ENCODE measurements at regions not wholly inside any gene's neighbourhood (a gene's known extent, or its start where the extent isn't known, plus 50 kb on each side); places are given as distances from the start of the nearest gene placed in this dataset.
"Not testable (repeated sequence)": the region's sequence is repeated elsewhere in the genome, so short reads cannot be mapped to it uniquely, and the experiment has no call there.

DNA sequence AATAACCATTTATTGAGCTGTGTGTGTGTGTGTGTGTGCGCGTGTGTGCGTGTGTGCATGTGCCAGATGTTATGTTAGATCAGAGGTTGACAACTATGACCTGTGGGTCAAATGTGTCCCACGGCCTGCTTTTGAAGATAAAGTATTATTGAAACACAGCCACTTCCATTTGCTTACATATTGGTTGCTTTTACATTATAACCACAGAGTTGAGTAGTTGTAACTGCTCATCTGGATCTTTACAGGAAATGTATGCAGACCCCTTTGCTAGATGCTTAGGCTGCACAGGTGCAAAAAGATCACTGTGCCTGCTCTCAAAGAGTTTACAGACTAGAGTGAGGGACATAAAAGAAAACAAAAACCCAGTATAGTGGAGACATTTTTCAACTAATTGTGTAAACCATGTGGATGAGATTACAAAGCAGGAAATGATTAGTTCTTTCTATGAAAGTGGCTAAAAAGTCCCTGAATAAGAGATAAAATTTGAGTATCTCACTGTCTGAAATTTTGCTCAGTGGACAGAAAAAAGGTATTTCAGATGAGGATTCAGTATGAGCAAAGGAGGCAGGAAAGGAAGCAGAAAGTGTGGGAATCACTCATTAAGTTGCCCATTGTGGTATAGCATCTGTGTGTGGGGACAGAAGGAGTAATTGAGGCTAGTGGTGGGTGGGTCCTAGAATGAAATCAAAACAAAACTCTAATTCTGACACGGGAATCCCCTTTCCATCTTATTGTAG lies 188.4 kb downstream of the PAH start:
- in situ Hi-C loops (cut with MboI; ENCODE audit: low sequenced_read_pairs), result no loop called here

DNA sequence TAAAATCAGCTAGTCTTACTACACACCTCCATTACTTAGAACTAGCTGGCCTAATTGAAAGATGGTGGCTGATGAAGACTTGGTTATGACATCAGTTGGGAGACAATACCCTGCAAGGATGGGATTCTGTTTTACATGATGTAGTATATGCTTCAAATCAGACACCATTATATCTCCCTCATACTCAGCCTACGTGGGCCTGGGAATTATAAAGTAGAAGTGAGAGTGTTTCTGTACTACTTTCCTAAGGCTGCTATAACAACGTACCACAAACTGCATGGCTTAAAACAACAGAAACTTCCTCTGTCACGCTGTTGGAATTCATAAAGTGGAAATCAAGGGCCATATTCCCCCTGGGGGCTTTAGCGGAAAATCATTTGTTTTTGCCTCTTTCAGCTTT lies 190.4 kb downstream of the PAH start:
- in situ Hi-C loops (cut with MboI; ENCODE audit: low sequenced_read_pairs), result no loop called here

DNA sequence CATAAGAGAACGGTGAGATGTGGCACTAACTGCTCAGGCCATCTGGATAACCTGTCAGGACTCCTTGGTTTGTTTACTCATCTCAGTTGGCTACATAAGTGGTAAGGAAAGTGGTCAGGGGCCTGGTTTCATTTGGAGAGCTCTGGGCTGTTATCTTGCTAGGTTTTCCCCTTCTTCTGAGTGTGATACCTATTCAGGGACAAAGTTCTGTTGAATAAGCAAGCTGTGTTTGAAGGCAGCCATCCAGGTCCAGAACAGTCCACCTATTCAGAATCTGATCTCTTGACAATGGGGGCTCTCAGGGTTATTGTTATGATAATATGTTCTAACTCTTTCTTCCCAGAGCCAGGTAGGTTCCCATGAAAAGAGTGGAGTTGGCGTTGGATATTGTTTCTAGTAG lies 194.9 kb downstream of the PAH start:
- in situ Hi-C loops (cut with MboI; ENCODE audit: low sequenced_read_pairs), result loop anchor here (25.0 kb wide), 1 partner anchor 785 kb away; no protein-coding TSS in a partner anchor

DNA sequence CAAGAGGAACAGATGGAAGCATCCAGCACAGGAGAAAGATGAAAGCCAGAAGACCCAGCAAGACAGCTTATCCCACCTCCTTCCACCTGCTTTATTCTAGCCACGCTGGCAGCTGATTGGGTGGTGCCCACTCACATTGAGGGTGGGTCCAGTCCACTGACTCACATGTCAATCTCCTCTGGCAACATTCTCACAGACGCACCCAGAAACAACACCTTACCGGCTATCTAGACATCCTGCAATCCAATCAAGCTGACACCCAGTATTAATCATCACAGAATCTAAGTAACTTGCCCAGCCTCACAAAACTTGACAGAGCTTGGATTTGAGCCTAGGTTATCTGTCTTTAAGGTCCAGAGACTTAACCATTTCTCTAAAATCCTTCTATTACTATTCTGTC lies 208.9 kb downstream of the PAH start:
- in situ Hi-C loops (cut with MboI; ENCODE audit: low sequenced_read_pairs), result loop anchor here (25.0 kb wide), 1 partner anchor 771 kb away; no protein-coding TSS in a partner anchor

DNA sequence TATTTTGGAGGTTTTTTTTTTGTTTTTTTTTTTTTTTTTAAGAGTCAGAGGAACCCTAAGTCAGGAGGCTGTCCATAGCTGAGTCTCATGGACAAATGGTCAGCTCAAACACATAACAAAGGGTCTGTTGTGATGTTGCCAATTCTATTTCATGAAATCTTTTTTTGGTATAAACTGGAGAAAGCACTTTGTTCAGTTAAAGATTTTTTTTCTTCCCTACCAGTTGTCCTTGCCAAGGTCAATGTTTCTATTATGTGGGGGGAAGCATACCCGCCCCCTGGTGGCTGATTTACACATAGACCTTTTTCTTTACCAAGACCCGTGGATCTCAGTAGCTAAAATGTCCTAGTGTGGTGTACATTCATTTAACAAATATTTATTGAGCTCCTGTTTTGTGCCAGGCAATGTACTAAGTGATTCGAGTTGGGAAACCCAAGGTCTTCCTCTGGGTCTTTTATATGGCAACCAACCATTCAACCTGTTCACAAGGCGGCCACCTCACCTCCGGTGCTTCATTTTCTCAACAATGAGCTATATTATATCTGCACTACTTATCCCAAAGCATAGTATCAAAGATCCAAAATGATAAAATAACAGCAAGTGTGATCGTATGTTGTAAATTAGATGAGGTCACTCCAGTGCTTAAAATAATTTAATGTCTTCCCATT lies 214.5 kb downstream of the PAH start:
- in situ Hi-C loops (cut with MboI; ENCODE audit: low sequenced_read_pairs), result loop anchor here (25.0 kb wide), 1 partner anchor 765 kb away; no protein-coding TSS in a partner anchor

DNA sequence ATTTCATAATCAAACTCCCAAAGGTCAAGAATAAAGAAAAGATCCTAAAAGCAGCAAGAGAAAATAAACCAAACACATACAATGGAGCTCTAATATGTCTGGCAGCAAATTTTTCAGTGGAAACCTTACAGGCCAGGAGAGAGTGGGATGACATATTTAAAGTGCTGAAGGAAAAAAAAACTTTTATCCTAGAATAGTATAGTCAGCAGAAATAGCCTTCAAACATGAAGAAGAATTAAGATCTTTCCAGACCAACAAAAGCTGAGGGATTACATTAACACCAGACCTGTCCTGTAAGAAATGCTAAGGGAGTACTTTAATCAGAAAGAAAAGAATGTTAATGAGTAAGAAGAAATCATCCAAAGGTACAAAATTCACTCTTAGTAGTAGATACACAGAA lies 215.7 kb upstream of the IGF1 start:
- in situ Hi-C loops (cut with MboI; ENCODE audit: low sequenced_read_pairs), result no loop called here

DNA sequence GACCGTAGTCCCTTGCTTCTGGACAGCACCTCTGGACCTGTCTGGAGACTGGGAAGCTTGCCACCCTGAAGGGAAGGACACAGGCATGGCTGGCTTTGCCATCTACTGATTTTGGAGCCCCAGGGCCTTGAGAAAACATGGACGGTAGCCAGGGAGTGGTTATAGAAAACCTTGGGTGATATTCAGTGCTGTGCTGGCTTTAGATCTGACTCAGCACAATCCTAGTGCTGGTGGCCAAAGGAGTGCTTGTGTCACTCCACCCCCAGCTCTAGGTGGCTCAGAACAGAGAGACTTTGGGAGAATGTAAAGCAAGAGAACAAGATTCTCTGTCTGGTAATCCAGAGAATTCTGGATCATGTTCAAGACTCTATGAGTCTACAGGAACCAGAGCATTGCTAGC lies 214.5 kb upstream of the IGF1 start:
- in situ Hi-C loops (cut with MboI; ENCODE audit: low sequenced_read_pairs), result no loop called here

DNA sequence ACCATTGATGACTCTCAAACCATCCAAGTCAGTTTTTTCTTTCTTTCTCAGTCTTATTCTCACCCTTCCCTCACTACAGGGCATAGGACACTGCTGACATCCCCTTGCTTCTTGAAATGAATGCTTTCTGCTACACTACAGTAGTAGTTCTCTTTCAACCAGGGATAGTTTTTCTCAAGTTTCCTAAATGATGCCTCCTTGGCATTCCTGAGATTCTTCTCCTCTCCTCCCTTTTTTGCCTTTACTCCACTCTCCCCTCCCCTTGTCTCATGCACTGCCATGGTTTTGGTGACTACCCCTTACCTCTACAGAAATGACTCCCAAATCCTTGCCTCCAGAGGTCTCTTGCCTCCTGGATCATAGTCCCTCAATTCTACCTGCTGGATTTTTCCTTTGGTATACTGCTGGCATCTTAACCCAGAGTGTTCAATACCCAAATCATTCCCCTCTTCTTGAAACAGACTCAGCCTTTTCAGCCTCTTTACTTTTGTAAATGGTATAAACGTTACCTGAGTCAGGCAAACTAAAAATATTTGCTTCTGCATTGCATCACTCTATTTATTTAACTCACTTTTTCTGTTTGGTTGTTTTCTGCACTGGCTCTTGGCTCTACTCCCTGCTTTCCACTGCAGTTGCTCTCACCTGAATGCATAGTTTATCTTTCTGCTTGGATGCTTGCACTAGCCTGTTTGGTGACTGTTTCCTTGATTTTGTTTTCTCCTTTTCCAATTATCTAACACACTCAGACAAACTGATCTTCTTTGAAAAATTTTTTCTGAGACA lies 211.6 kb upstream of the IGF1 start:
- in situ Hi-C loops (cut with MboI; ENCODE audit: low sequenced_read_pairs), result no loop called here

DNA sequence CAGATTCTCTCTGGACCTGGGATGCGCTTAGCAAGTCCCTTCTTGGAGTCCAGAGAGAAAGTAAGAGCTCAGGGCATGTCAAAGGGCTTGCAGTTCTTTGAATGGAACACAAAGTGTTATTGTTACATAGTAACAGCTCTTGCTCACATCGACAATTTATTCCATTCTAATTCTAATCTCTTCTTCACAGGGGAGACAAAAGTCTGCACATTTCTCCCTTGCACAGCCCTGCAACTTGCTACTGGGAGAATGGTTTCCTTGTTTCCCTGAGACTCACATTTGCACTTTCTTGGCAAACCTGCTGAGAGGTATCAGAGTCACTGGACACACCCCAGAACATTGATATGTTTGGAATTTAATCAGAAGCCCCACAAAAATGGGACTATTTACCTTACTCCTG lies 209.9 kb upstream of the IGF1 start:
- in situ Hi-C loops (cut with MboI; ENCODE audit: low sequenced_read_pairs), result no loop called here

DNA sequence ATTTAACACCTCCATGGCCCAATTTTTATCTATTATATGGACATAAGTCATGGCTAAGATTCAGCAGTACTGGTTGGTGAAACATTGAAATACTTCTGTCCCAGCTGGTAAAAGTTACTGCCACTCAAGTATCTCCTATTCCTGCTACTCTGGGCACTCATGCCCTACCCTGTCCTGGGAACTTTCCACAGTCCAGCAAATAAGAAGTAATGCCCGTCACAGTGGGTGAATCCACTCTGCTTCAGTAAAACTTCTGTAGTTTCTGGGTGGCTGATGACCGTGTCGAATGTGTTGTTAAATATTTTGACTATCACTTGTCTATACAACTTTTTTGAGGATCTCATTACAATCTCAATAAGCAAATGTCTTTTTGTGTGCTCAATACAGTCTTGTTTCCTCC lies 209.3 kb upstream of the IGF1 start:
- in situ Hi-C loops (cut with MboI; ENCODE audit: low sequenced_read_pairs), result no loop called here

DNA sequence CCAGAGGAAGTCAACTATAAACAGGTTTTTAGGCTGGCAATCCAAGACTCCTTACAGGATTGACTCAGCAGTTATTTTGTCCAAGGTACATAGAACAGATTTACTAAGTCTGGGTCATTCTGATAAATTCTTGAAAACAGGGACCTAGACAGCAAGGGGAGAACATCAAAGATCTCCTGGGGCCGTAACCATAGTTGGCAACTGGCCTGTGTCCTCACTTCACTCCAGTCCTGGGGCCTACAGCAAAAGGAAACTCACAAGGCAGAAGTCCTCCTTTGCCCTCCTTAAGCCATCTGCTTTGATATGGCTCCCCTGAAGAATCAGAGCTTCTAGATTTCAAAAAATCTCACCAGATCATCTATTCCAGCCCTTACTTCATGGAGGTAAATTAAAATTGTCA lies 207.2 kb upstream of the IGF1 start:
- in situ Hi-C loops (cut with MboI; ENCODE audit: low sequenced_read_pairs), result no loop called here

DNA sequence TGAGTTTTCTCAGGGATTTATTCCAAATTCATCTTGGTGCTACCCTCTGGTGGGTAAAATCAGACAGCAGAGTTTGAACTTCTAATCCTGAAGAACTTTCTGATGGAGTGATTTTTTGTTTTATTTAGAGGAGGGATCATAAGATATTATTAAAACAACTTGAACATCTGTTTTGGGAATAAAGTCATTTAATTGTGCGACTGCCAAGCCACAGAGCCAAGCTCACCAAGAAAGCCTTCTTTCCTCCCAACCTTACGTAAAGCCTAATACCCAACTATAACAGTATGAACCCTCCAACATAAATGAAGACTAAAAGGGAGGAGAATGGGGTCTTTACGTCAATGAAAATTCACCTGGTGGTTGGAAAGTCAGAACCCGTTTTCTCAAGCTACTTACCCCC lies 205.5 kb upstream of the IGF1 start:
- in situ Hi-C loops (cut with MboI; ENCODE audit: low sequenced_read_pairs), result no loop called here

DNA sequence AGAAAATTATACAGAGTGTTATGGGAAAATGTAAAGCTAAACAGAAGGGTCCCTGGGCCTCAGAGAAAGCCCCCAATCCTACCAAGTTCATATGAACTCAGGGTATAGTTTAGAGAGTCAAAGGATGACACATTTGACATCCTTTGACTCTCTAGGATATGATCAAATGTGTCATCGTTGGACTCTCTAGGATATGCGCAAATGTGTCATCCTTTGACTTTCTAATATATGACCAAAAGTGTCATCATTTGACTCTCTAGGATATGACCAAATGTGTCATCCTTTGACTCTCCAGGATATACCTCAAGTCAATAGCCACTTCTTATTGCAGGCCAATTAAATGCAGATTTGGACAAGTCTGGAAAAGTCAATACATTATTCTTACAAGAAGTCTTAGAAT lies 204.8 kb upstream of the IGF1 start:
- in situ Hi-C loops (cut with MboI; ENCODE audit: low sequenced_read_pairs), result no loop called here

DNA sequence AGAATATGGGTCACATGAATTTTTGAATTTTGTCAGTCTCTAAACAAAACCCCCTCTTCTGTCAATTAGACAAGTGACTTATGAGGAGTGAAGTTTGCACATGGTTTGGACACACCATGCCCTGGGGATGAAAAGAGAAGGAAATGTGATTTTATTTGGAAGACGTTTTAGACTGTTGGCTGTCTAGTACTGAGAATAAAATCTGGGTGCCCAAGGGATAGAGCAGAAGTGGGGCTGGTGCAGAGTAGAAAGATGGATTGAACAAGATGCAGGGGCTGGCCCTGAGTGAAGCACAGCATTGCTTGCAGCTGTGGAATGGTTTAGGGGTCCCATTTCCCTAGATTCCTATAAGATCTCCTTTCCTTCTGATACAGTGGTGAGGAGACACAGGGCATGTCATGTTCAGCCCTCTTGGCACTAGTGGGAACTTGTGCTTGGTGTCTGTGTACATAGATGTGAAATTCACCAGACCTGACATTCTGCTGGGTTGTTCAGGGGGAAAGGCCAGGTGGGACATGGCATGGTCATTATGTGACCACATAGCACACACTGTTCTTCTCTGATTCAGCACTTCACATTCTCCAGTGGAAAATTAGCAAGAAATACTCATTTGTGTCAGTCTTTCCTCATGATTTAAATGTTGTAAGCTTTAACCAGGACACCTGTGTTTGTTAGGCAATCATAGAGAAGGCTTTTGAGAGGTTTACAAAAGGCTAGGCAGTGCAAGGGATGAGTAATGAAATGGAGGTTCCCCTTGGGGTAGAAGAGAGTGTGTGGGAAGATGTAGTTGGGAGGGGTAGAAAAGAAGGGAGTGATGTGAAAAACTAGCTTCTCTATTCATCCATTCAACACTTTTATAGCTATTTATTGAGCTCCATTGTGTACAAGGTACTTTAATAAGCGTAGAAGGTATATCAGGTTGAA lies 202.3 kb upstream of the IGF1 start:
- in situ Hi-C loops (cut with MboI; ENCODE audit: low sequenced_read_pairs), result no loop called here

DNA sequence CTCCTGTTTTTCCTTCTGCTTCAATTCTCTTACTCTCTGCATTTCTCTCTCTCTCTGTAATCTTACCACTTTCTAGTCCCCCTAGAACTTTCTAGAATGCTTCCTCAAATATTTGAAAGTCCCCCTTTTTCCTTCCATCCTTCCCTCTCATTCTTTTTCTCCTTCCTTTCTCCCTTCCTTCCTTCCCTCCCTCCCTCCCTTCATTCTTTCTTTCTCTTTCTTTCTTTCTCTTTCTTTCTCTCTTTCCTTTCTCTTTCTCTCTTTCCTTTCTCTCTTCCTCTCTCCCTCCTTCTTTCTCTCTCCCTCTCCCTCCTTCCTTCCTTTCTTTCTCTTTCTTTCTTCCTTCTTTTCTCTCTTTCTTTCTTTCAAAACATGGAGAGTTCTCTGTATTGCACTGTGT lies 201.4 kb upstream of the IGF1 start:
- in situ Hi-C loops (cut with MboI; ENCODE audit: low sequenced_read_pairs), result no loop called here

DNA sequence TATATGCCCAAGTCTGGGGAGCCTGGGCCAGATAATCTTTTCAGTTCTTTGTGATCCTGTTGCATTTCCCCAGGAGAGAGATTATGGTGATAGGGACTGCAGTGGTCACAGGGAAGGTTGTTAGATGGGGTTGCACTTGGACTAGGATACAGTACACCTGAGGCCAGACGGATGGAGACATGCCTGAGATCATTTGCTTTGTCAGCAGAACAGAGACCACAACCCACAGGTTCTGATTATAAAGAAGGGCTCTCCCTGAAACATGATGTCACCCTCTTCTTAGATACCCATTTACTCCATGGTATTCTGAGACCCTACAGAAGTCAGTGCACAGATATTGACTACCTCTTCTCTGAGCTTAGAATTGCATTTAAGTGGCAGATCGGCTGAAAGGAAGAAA lies 200.9 kb upstream of the IGF1 start:
- in situ Hi-C loops (cut with MboI; ENCODE audit: low sequenced_read_pairs), result no loop called here

DNA sequence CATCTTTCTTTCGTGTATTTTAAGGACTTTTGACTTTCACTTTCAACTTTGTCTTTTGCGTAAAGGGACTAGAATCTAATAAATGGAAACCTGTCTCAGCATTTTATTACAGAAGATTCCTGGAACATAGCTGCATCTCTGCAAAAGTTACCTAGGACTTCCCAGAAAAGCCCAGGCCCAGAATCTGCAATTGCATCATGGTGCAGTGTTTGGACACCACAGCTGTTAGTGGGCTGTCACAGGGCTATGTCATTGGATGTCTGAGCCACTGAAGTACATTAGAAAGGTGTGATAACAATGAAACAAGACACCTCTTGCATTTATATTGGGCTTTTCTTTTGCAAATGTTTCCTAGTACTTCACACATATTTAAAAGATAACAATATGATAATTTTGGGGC lies 199.9 kb upstream of the IGF1 start:
- in situ Hi-C loops (cut with MboI; ENCODE audit: low sequenced_read_pairs), result no loop called here

DNA sequence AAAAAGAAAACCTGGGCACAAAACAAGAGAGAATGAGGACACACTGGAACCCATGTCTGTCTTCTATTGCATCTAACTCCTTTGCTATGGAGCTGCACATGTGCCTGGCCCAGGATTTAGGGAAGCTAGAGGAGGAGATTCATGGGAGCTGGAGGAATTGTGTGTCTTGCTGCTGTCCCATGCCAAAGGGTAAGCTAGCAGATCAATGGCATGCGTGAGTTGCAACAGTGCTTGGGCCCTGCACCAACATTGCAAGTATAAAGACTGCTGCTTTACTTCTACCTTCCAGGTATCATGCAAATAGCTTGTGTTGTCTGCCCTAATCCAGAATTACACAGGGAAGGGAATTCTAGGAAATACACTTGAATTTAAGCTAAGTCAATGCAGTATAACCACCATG lies 196.4 kb upstream of the IGF1 start:
- in situ Hi-C loops (cut with MboI; ENCODE audit: low sequenced_read_pairs), result no loop called here

DNA sequence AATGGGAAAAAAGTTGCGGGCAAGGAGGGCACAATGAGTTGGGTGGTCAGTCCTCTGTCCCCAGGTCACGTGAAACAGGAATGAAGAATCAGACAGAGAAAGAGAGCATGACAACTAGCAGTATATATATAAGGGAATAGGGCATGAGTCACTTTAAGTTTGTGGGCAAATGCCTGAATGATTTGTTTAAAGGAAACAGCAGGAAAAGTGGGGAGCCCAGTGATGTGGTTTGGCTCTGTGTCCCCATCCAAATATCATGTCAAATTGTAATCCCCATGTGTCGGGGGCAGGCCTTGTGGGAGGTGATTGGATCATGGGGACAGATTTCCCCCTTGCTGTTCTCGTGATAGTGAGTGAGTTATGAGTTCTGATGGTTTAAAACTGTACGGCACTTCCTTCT lies 195.3 kb upstream of the IGF1 start:
- in situ Hi-C loops (cut with MboI; ENCODE audit: low sequenced_read_pairs), result no loop called here

DNA sequence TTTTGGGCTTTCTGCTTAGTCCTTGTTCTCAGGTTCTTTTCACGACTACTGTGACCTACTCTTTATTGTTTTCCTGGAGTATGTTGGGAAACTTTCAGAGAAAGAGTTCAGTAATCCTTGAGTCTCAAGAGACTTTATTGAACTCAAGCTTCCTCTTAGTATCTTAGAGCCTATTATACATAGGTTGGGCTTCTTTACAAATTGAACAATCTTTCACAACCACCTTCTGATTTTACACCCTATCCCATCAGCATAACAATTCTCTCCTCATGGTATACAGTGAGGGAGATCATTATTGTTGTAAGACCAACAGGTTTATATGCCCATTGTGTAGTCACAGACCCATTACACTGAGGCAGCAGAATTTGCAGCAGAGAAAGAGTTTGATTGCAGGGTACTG lies 193.2 kb upstream of the IGF1 start:
- in situ Hi-C loops (cut with MboI; ENCODE audit: low sequenced_read_pairs), result no loop called here

DNA sequence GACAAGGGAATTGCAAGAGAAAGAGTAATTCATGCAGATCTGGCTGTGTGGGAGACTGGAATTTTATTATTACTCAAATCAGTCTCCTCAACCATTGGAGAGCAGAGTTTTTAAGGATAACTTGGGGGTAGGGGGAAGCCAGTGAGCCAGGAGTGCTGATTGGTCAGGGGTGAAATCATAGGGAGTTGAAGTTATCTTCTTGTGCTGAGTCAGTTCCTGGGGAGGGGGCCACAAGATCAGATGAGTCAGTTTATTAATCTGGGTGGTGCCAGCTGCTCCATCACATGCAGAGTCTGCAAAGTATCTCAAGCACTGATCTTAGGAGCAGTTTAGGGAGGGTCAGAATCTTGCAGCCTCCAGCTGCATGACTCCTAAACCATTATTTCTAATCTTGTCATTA lies 191.8 kb upstream of the IGF1 start:
- in situ Hi-C loops (cut with MboI; ENCODE audit: low sequenced_read_pairs), result not testable (repeated sequence)
